HG02798 (cell line): ENCODE measurements at regions not wholly inside any gene's neighbourhood (a gene's known extent, or its start where the extent isn't known, plus 50 kb on each side); places are given as distances from the start of the nearest gene placed in this dataset.
"Not testable (repeated sequence)": the region's sequence is repeated elsewhere in the genome, so short reads cannot be mapped to it uniquely, and the experiment has no call there.

Source experiments
- ATAC-seq: cut with Tn5 transposase; IDR thresholded peaks from one replicate; pipeline ENCODE4 v1.9.1; 2021; ENCODE audit warnings: mild to moderate bottlenecking; ENCODE audit not compliant: unreplicated experiment, poor library complexity

DNA sequence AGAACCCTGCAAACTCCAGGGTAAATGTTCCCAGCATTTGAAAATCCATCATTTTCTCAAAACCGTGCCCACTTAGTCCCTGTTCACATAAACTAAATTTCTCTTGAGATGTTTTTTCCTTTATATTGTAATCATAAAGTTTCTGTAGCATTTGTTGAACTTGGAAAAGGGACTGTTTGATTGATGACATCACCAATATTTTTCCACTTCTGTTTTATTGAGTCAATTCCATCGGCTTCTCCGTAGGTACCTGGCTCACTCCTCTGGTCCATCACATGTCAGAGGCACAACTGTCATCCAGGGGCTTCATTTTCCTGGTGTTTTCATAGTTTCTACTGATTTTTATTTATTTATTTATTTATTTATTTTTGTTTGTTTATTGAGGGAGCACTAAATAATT, 462.5 kb upstream of the PFKP start:
- ATAC-seq: no peak

DNA sequence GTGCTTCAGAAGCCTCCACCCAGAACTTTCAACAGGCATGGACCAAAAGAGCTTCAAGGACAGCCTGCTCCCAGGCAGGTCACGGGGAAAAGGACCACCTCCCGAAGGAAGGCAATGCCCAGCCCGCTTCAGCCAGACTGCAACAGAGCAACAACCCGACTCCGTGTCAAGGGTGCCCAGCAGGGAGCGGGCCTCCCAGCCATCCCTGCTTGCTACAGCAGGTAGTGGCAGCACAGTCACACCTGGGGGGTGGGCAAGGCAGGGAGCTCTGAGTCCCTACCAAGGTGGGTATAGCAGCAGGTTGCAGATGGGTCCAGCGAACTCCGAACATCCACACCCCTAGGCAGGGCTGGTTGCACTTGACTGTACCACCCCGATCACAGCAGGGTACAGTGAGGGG, 467.8 kb upstream of the PFKP start:
- ATAC-seq: no peak

- ATAC-seq: no peak
These were observed 474.8 kb upstream of the PFKP start for GRCh38 chr10:2592360-2593160.

DNA sequence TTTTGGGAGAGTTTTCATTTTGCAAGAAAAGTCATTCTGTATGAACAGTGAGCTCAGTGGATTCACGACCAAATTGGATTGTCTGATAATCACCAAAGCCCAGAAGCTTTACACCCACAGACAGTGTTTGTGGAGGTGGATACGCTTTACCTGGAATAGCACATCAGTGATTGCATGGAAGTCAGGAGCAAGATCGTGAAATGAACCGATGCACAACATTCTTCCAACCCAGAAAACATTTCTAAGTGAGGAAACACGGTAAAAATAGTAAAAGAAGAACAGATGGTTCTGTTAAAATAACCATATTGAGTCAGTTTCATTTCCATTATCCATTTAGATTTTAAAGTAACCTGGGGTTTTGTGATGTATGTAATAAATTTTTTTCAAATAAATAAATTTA, 478.2 kb upstream of the PFKP start:
- no peak for ATAC-seq

DNA sequence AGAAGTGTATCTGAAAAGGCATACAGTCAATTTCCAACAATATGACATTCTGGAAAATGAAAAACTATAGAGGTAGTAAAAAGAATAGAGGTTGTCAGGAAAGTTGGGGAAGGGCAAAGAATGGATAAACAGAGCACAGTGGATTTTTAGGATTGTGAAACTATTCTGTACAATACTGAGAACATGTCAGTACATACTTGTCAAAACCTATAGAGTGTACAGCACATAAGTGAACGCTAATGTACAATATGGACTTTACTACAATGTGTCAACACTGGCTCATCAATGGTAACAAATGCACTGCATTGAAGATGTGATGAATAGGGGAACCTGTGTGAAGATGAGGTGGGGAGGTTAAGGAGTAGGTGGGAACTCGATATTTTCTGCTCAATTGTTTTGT, 483.0 kb upstream of the PFKP start:
- ATAC-seq: no peak

DNA sequence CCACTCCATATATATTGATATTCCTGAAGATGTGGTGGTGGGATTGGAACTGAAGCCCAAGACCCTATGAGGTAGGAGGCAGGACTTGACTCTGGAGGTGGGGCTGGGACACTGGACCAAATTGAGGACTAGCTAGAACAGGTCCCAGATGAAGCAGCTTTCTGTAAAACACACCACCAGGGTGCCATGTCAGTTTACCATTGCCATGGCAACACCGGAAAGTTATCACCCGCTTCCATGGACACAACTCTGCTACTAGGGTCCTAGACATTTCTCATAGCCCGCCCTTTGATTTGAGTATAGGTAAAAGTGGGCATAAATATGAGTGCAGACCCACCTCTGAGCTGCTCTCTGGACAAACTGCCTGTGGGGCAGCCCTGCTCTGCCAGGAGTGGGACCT, 490.5 kb upstream of the PFKP start:
- no peak for ATAC-seq

GRCh38 chr10:2575460-2575859, 491.9 kb upstream of the PFKP start:
- no peak for ATAC-seq

- ATAC-seq: no peak
These were observed 494.7 kb upstream of the PFKP start for GRCh38 chr10:2572611-2573010.

DNA sequence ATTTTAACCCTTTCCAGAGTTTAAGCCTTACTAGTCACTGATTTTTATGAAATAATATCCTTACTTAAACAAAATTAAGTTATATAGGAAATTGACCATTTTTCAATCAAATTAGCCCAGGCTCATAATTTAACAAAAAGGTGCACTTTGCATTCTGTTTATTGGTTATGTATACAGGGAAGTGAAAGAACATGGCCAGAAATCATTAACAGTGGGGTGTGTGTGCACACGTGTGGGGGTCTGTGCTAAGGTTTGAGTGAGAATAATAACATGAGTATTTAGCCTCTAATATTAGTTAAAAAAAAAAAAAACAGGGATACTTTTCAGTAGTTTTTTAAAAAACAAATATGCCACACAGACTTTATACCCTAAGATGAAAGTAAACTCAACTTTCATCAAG, 510.5 kb upstream of the PFKP start:
- no peak for ATAC-seq

DNA sequence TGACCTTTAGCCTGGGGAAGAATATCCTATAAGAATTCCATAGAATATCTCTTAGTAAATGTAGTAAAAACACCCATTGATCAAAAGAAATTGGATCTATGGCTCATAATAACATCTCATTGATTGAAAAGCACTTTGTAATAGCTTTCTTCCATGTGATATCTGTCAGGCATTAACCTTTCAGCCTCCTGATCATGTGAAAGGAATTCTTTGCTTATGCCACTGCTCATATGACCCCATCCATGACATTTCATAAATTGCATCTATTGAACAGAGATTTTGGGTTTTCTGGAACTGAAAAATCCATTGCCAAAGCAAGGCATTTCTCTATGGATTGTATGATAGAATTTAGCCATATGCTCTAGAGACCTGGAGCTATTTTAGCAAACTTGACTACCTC, 519.3 kb upstream of the PFKP start:
- no peak for ATAC-seq

DNA sequence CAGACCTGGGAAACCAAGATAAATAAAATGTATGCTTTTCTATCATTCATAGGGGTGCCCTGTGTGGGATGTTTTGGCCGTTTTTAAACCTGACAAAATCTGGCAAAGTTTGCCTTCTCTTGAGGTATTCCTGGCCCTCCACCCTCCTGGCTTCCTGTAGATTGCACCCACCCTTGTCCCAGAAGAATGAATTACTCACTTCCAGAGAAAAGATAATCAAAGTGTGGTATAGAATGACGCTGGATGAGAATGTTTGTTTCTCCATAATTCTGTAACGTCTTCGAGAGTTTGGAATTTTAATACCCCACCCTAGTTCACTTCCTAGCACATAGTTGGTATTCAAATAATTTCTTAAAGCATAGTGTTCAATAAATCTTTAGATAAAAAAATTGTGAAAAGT, 519.7 kb upstream of the PFKP start:
- no peak for ATAC-seq

DNA sequence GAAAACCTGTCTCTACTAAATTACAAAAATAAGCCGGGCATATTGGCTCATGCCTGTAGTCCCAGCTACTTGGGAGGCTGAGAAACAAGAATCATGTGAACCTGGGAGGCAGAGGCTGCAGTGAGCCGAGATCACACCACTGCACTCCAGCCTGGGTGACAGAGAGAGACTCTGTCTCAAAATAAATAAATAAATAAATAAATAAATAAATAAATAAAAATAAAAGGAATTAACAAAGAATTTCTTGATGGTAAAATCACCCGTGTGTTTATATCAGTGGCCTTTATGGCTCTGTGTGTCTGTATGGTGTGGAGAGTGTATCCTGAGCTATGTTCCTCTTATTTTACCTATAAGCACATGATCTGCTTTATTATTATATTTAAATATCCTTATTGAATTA, 520.5 kb upstream of the PFKP start:
- not testable (repeated sequence) for ATAC-seq

GRCh38 chr10:2543974-2544373, 523.4 kb upstream of the PFKP start:
- no peak for ATAC-seq

DNA sequence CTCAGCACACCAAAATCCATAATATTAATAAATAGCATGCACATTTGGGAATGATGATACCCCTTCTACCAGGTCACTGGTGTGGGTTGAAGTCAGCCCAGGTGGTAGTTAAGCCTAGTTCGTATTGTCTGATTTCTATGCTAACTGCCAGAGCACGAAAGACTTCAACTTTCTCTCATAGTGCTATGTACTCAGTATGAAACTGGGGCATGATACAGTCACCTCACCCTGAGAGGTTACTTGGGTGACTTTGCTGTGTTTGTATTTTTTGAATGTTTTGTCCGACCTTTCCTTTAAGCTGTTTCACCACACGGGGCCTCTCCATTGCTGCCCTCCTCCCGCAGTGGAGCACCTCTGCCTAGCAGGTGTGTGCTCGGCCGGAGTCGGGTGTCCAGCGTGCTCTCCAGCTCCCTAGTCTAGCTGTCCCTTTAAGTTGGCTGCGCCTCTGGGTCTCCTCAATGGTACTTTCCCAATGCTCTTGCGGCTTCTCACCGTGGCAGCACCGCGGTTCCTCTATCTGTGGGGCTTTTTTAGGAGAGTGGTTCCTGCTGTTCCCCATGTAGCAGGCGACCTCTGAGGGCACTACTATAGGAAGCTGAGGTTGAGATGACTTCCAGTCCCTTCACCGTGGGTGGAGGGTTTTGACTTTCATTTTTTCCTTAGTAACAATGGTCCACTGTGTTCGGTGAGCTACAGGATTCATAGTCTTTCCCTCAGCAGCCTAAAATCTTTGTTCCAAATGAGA, 524.0 kb upstream of the PFKP start:
- ATAC-seq: no peak

DNA sequence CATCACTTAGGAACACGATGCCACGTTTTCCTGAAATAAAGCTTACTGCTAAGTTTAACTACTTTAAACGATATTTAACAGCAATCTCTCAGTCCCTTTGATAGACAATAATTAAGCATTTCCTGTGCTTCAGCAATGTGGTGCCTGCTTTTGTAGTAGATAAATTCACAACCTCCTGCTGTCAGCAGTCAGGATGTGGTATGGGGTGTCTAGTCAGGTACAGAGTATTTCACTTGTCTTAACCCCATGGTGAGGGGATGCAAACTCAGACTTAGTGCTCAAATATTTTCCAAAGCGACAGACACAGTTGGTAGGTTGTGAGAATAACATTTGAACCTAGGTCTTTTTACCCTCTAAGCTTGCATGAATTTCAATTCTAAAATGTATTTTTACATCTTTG, 526.2 kb upstream of the PFKP start:
- no peak for ATAC-seq

- ATAC-seq: no peak
These were observed 537.4 kb upstream of the PFKP start for GRCh38 chr10:2529945-2530344.

DNA sequence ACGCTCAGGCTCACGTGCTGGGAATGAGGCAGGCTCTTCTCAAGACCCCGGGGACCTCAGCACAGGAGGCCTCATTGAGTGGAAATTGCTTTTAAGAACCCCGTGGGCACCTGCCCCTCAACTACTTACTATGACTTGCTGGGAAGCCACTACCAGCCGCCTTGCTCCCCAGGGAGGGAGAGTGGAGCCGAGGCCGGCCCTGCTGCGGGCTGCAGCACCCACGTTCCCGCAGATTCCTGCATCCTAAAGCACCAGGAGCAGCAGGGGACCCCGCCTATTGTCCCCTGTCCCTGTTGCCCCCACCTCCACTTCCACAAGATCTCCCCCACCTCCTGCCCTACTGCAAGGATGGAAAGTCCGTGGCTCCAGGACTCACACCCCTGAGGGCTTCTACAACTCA, 541.6 kb upstream of the PFKP start:
- no peak for ATAC-seq

- no peak for ATAC-seq
These were observed 548.2 kb upstream of the PFKP start for GRCh38 chr10:2519139-2519538.

- ATAC-seq: no peak
These were observed 558.2 kb upstream of the PFKP start for GRCh38 chr10:2509081-2509531.

- not testable (repeated sequence) for ATAC-seq
These were observed 565.9 kb upstream of the PFKP start for GRCh38 chr10:2501366-2501940.

DNA sequence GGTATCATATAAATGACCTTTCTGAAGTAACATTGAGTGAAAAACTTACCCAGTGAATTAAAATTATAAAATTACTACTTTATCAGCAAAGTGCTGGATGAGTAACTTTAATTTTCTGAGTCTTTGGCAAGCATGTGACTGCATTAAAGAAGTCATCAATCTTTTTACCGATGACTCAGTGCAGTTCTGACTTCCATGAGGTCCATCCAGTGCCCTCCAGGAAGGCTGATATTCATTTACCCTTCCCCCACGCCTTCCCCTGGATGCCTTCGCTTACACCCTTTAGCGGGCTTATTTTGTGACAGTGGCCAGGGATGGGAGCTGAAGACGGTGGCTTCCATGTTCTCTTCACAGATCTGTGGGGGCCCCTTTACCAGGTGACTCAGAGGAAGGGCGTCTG, 572.9 kb upstream of the PFKP start:
- no peak for ATAC-seq
